Gastroesophageal sphincter (tissue), 4 donors: ENCODE measurements at regions not wholly inside any gene's neighbourhood (a gene's known extent, or its start where the extent isn't known, plus 50 kb on each side); places are given as distances from the start of the nearest gene placed in this dataset.

Source experiments
- ATAC-seq: fragments of 150-250 bp; one replicate; pipeline ENCODE4 v1.9.1; 2016; ENCODE audit warnings: mild to moderate bottlenecking, moderate library complexity
- H3K27ac ChIP-seq, 4 donors: fragments of 200-600 bp; sonication (generic) in 3 of 4; 1 replicate in 3 of 4; 2 replicates in 1 of 4; pipeline ENCODE4 v1.5.1; 2016 to 2019
- H3K27me3 ChIP-seq: fragments of 200-600 bp; sonication (generic); one replicate; pipeline ENCODE4 v1.5.1; 2019
- H3K36me3 ChIP-seq, 2 donors: fragments of 200-600 bp; sonication (generic); one replicate each; pipeline ENCODE4 v1.5.1; 2019; ENCODE audit warnings: control low read depth in 1 of 2
- H3K4me1 ChIP-seq, 3 donors: fragments of 200-600 bp; sonication (generic); 1 replicate in 2 of 3; 2 replicates in 1 of 3; pipeline ENCODE4 v1.5.1; 2016 to 2019; ENCODE audit warnings: control low read depth in 2 of 3
- H3K4me3 ChIP-seq, 2 donors: fragments of 200-600 bp; sonication (generic); one replicate each; pipeline ENCODE4 v1.5.1; 2019; ENCODE audit warnings: mild to moderate bottlenecking in 1 of 2, moderate library complexity in 1 of 2
- H3K9me3 ChIP-seq, 3 donors: fragments of 200-600 bp; sonication (generic); one replicate each; pipeline ENCODE4 v1.5.1; 2017 to 2019; ENCODE audit warnings: control low read depth in 2 of 3
- EP300 ChIP-seq: sonication (generic); formaldehyde crosslinking; IDR thresholded peaks from one replicate; pipeline ENCODE4 v1.6.1; 2017; ENCODE audit warnings: antibody characterized with exemption, mild to moderate bottlenecking
- POLR2A ChIP-seq, 2 donors: fragments of 450-650 bp; IDR thresholded peaks; one replicate each; pipeline ENCODE4 v1.6.1; 2017; ENCODE audit warnings: antibody characterized with exemption in 2 of 2, mild to moderate bottlenecking in 2 of 2, moderate library complexity in 1 of 2
- POLR2AphosphoS5 ChIP-seq: sonication (generic); formaldehyde crosslinking; IDR thresholded peaks from one replicate; pipeline ENCODE4 v1.6.1; 2017; ENCODE audit warnings: antibody characterized with exemption
- WGBS, 2 donors: methylation state at CpG; one replicate each; pipeline ENCODE4 v1.1.5; 2018; ENCODE audit warnings: low coverage in 1 of 2; 5-methylcytosine and 5-hydroxymethylcytosine counted together
- TF ChIP-seq, protein P1 (sequence below), 4 experiments: fragments of 200-600 bp in 2 of 4; fragments of 450-650 bp in 2 of 4; sonication (generic) in 1 of 4; IDR thresholded peaks; one replicate each; pipeline ENCODE4 v1.5.1; 2017 to 2019; ENCODE audit warnings: antibody characterized with exemption in 4 of 4, mild to moderate bottlenecking in 2 of 4, moderate library complexity in 2 of 4

DNA sequence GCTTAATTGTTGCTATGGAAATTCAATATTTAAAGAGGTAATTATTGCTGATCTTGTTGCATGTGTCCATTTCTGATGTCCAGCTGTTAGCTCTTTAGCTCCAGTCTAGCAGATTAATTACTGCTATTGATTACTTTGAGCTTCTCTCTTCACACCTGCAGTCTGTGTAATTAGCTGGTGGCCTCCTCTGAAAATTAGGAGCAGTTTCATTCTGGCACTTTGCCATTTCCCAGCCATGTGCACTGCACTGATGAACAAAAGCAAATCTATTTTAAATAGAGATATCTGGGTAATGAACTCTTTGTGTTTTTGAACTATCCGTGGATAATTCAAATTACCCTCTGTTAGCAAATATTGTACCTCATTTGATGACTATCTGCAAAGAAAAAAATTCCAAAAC lies 275.9 kb downstream of the RNF144B start:
- WGBS, 2 donors = 38 to 44% methylated on average over 1 of the region's 1 CpG
- ATAC-seq = no peak
- no peaks in the 10 kb centered on the region for H3K4me1 ChIP-seq
- TF ChIP-seq POLR2AphosphoS5 = no peak
- TF ChIP-seq, protein P1, sequence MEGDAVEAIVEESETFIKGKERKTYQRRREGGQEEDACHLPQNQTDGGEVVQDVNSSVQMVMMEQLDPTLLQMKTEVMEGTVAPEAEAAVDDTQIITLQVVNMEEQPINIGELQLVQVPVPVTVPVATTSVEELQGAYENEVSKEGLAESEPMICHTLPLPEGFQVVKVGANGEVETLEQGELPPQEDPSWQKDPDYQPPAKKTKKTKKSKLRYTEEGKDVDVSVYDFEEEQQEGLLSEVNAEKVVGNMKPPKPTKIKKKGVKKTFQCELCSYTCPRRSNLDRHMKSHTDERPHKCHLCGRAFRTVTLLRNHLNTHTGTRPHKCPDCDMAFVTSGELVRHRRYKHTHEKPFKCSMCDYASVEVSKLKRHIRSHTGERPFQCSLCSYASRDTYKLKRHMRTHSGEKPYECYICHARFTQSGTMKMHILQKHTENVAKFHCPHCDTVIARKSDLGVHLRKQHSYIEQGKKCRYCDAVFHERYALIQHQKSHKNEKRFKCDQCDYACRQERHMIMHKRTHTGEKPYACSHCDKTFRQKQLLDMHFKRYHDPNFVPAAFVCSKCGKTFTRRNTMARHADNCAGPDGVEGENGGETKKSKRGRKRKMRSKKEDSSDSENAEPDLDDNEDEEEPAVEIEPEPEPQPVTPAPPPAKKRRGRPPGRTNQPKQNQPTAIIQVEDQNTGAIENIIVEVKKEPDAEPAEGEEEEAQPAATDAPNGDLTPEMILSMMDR (IDR thresholded peaks at IDR 0.05) = no peak
- H3K9me3 ChIP-seq = peaks cover 0 to 11% (median 0%) of the 10 kb centered on the region in 3 donors
- no peak overlapping the region for H3K4me3 ChIP-seq
- no peak overlapping the region for H3K27ac ChIP-seq
- no peaks in the 10 kb centered on the region for H3K27me3 ChIP-seq
- no peaks in the 10 kb centered on the region for H3K36me3 ChIP-seq

DNA sequence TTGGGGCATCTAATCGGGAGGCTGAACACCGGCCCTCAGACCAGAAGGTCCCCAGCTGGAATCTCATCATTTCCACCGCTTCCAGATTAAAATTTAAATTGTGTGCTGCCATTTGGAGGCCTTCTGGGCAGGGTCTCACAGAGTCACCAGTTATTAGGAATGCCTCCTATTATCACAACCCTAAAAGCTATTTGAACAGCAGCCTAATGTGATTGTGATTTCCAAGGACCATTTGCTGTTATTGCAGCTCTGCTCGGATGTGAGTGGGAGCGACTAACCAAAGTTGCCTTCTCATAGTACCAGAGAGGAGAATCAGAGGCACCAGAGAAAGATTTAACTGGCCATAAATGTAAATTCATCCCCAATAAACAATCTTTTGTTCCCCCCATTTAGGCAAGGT lies 277.3 kb downstream of the RNF144B start:
- 73 to 100% methylated on average over 2 to 4 of the region's 5 CpGs for WGBS, 2 donors
- Histone ChIP-seq H3K4me3 (no peak overlapping the region), H3K27me3 (no peaks in the 10 kb centered on the region), H3K9me3 (peaks cover 0 to 1% (median 0%) of the 10 kb centered on the region in 3 donors), H3K4me1 (no peaks in the 10 kb centered on the region), H3K36me3 (no peaks in the 10 kb centered on the region), H3K27ac (no peak overlapping the region)
- no peak for ATAC-seq
- TF ChIP-seq POLR2AphosphoS5 (no peak), POLR2A (IDR thresholded peaks at IDR 0.05) (no peak), EP300 (no peak)
- TF ChIP-seq, protein P1 (IDR thresholded peaks at IDR 0.05) = no peak

DNA sequence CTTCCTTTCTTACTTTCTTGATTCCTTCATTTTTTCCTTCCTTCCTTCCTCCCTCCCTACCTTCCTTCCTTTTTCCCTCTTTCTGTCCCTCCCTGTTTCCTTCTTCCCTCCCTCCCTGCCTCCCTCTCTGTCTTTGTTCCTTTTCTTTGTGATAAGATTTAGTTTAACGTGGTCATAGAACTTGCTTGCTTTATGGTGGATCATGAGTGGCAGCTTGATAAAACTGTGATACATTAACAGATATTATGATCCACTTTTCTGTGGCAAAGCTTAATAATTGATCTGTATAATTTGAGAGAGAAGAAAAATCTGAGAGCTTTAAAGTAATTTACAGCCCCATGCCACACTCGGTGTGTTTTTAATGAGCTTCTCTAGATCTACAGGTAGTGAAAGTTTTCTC lies 280.5 kb downstream of the RNF144B start:
- no peaks in the 10 kb centered on the region for H3K36me3 ChIP-seq
- no peak overlapping the region for H3K4me3 ChIP-seq
- H3K9me3 ChIP-seq = no peaks in the 10 kb centered on the region
- 36 to 67% methylated on average over 2 of the region's 2 CpGs for WGBS, 2 donors
- ATAC-seq = no peak
- no peaks in the 10 kb centered on the region for H3K4me1 ChIP-seq
- no peak overlapping the region for H3K27ac ChIP-seq
- TF ChIP-seq, protein P1 (IDR thresholded peaks at IDR 0.05) = no peak
- no peak for TF ChIP-seq EP300
- TF ChIP-seq POLR2AphosphoS5 = no peak
- TF ChIP-seq POLR2A (IDR thresholded peaks at IDR 0.05) = no peak
- peaks cover 4% of the 10 kb centered on the region for H3K27me3 ChIP-seq

DNA sequence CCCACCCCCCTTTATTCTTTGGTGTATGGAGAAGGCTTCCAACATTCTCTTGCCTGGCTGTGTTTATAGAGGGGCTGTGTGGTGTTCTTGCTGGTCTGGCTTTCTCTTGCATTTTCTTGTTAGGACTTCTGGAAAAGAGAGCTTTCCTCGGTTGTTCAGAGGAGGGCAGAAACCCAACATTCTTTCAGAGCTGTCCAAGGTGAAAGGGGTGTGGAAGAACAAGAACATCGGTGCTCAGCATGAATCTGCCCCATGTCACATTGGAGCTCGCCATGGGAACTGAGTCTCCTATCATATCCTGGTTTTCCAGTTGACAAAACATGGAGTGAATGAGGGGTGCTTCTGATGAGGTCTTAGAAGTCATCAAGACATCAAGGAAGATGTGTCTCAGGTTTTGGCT lies 281.8 kb downstream of the RNF144B start:
- H3K36me3 ChIP-seq = no peaks in the 10 kb centered on the region
- peaks cover 4% of the 10 kb centered on the region for H3K27me3 ChIP-seq
- no peak for ATAC-seq
- TF ChIP-seq EP300 (no peak), POLR2AphosphoS5 (no peak), POLR2A (IDR thresholded peaks at IDR 0.05) (no peak)
- TF ChIP-seq, protein P1 (IDR thresholded peaks at IDR 0.05) = no peak
- H3K9me3 ChIP-seq = no peaks in the 10 kb centered on the region
- H3K27ac ChIP-seq = no peak overlapping the region
- H3K4me1 ChIP-seq = no peaks in the 10 kb centered on the region
- 40 to 50% methylated on average over 1 to 2 of the region's 3 CpGs for WGBS, 2 donors
- no peak overlapping the region for H3K4me3 ChIP-seq

DNA sequence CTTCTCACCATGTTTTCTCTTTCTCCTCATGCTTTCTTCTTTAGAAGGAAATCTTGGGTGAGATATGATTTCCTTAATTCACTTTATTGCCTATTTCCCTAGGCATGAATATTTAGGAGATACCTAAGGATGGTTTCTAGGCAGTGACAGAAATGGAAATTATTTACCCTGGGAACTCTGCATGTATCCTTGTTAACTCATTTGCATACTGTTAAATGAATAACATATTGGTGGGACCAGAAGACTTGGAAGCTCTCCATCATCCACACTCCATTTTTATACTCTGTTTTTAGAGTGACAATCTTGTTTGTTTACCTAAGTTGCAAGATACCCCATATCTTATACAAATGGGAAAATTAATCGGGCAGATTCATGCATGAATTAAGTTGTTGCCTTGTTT lies 285.7 kb downstream of the RNF144B start:
- Histone ChIP-seq H3K4me1 (no peaks in the 10 kb centered on the region), H3K4me3 (no peak overlapping the region), H3K27ac (no peak overlapping the region), H3K27me3 (peaks cover 4% of the 10 kb centered on the region), H3K9me3 (no peaks in the 10 kb centered on the region), H3K36me3 (no peaks in the 10 kb centered on the region)
- TF ChIP-seq EP300 (no peak), POLR2AphosphoS5 (no peak), POLR2A (IDR thresholded peaks at IDR 0.05) (no peak)
- TF ChIP-seq, protein P1 (IDR thresholded peaks at IDR 0.05) = no peak
- ATAC-seq = no peak
- WGBS, 2 donors = 76 to 100% methylated on average over 1 of the region's 1 CpG
